COLO668 (cell line): ENCODE measurements at regions not wholly inside any gene's neighbourhood (a gene's known extent, or its start where the extent isn't known, plus 50 kb on each side); places are given as distances from the start of the nearest gene placed in this dataset.

ENCODE experiments used
- DNase-seq: peaks from one replicate; lab custom pipeline; 2025; ENCODE audit not compliant: unreplicated experiment; lab: John Stamatoyannopoulos, UW

DNA sequence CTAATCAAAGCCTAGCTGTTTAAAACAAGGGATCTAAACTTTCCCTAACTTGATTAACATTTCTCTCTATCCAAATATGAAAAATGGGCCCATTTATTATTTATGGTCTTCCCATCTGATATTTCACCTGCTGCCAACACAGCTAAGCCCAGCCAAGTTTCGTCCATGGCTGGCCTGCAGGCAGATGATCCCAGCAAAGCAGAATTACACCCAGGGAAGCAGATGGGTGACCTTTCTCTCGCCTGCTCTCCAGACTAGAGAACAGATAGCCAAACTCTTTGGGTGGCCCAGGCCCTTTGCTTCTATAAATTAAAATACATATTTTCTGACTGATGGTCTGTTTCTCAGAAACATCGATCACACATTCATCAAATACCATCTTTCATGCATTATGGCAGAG is 1038.8 kb downstream of the AGBL1 start:
- no peak for DNase-seq

GRCh38 chr15:87115795-87116194 is 1036.1 kb downstream of the AGBL1 start:
- DNase-seq = no peak

GRCh38 chr15:87099916-87100315 is 1020.2 kb downstream of the AGBL1 start:
- DNase-seq = no peak

DNA sequence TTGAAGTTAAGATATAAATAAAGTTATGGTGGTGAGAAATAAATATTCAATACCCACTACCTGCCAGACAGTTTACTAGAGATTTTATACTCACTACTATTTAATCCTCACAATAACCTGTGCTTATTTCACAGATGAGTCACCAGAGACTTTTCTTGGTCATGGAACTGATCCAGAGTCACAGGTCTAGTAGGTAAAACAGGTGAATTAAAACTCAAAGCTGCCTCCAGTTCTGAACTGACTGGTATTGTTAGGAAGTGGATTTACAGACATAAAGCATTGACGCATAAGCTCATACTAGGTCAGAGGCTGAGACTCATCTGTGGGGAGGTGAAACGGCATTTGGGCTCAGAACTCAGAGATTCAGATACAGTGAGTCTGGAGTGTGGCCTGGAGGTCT is 1009.9 kb downstream of the AGBL1 start:
- no peak for DNase-seq

DNA sequence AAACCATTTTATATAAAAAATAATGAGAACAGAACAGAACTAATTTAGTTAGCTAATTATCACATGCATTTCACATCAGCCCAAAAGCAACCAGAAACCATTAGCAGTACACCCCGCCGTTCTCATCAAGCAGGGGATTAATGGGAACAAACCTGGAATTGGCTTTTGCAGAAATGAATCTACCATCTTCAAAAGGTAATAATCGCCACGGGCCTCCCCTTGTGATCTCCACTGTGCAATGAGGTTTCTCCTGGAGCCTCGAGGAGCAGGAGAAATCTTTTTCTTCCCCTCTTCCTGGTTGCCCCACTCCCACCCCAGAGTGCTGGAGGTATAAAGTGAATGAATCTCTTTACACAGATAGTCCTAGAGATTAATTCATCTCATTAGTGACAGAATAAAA is 1003.5 kb downstream of the AGBL1 start:
- no peak for DNase-seq

DNA sequence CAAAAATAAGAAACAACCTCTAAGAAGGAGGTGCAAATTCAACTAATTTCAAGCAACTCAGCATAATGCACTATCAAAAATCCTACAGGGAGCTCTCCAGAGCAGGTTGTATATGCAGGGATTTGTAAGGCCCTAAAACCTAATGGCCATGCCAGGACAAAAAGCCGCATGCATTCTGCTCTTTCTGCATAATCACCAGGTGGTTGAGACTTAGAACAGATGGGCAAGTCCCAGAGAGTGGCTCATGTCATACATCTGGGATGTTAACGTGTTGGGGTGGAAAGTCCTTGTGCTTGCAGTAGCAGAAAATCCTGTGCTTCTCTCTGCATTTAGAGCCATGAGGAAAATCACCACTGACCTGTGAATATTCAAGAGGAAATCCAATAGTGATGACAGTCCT is 1002.9 kb downstream of the AGBL1 start:
- DNase-seq = no peak

DNA sequence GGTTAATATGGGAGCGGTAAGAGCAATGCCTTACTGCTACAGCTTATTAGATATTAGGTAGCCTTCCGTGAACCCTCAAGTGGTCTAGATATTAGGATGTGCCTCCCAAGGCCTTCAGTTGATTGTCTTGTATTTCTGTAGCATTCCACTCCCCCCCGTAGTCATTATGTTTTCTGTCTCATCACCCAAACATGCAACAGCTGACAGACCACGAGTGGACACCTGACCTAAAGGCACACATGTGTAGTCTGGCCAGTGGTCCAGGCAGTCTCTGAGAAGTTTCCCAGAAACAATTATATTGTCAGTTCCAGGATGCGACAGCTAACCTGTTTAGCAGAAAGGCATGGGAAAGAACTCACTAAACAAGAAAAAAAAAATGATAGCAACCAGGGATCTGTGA is 1000.9 kb downstream of the AGBL1 start:
- DNase-seq = no peak
